ENCODE measurements at regions not wholly inside any gene's neighbourhood (a gene's known extent, or its start where the extent isn't known, plus 50 kb on each side); places are given as distances from the start of the nearest gene placed in this dataset.

DNA sequence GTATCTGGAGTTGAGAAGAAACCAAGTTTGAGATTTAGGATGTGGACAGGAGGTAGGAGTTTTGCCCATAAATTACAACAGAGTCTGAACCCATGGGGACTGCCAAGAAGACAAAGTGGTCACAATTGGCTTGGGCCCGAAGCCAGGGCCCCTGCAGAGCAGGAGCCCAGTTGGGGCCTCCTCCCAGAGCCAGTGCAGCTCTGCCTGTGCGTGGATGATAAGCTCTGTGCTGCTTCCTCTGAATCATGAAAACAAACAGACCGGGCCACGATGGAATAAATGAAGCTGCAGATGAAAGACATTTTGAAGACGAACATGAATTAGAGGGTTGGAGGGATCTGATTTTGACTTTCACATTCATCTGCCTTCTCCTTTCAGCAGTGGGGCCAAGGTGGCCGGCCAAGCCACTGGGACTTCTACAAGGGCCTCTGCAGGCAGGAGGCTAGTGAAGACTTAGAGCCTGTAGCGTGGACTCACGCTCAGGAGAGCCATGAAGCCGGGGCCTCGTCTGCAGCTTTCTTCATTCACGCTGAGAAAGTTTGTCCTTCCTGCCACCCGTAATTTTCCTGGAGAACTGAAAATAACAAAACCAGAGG is 156.8 kb upstream of the LYZL1 start:
- DNase-seq, result no peak

- DNase-seq, result peak in 1 of 2 experiments; percentile 1
Observed at GRCh38 chr10:29132551-29133111, 156.2 kb upstream of the LYZL1 start.

- no peak for DNase-seq
Observed at GRCh38 chr10:29135337-29135736, 153.5 kb upstream of the LYZL1 start.

- DNase-seq, result no peak
Observed at GRCh38 chr10:29136411-29136810, 152.5 kb upstream of the LYZL1 start.

DNA sequence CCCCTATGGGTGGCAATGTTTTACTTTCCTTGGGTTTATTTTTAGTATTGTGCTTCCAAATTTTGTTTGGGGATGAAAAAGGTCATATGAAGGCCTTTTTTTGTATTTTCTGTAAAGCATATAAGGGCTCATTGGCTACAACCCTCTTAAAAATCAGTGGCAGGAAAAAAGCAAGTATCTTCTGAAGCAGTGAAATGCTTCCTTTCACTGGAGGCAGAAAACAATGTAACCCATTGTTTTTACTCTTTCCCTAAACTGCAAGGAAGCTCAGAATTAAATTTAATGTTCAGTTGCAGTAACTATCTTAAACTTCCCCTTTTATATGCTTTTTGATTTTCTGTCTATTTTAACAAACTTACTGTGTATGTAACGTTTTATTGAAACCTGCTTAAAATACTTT is 148.7 kb upstream of the LYZL1 start:
- DNase-seq, result no peak

DNA sequence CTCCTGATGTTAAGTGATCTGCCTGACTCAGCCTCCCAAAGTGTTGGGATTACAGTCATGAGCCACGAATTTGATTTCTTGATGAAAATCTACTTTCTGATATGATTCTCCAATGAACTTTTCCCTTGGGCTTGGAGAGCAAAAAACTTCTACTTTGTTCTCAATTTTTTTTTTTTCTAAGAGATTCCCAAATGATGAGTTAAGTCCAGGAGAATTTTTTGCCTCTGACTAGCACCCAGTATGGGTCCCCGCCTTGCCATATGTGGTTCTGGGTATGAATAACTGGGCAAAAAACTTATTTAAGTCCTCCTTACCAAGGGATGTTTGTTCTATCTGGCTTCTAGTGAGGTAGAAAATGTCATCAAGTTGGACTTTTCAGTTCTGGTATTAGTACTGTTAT is 147.9 kb upstream of the LYZL1 start:
- DNase-seq, result no peak

DNA sequence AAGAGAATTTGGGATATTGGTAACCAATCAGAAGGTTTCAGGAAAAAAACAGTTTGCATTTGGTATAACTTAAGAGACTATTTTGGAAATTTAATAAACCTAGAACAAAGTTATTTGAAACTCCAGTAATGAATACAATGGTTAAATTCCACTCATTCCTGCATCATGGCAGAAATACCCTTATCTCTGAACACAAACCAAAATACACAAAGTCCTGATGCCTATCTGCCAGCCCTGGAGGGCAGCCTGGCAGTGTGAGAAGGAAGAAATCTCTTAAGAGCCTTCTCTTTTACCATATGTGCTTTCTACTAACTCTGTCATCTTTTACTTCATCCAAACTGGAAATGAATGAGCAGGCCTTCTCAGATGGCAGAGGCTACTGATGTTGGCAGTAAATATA is 147.1 kb upstream of the LYZL1 start:
- DNase-seq, result no peak

GRCh38 chr10:29142516-29143314 is 146.2 kb upstream of the LYZL1 start:
- no peak for DNase-seq

- no peak for DNase-seq
Observed at GRCh38 chr10:29144126-29144525, 144.7 kb upstream of the LYZL1 start.

DNA sequence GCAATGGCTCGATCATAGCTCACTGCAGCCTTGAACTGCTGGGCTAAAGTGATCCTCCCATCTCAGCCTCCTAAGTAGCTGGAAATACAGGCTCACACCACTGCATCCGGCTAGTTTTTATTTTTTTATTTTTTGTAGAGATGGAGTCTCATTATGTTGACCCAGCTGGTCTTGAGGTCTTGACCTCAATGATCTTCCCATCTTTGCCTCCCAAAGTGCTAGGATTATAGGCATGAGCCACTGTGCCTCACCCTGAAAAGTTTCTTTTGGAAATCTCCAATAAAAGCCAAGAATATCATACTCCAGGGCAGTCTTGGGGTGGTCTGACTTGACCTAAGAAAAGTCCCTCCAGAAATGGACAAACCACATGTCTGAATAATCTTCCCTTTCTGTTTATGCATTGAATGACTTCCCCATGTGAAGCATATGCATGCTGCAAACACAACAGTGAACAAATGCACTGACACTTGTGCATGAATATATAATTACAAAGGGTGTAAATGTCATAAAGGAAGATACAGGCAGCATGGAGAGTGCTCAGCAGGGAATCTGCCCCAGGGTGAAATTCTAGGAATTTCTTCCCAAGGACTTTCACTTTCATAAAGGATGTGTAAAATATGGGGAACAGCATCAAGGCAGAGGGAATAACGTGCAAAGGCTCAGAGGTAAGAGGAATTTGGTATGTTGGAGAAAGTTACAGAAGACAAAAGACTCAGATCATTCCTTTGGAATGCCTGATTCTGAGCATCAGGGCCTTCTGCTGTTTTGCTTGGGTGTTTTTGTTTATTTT is 142.4 kb upstream of the LYZL1 start:
- no peak for DNase-seq

GRCh38 chr10:29150010-29150409 is 138.9 kb upstream of the LYZL1 start:
- no peak for DNase-seq

GRCh38 chr10:29151005-29151404 is 137.9 kb upstream of the LYZL1 start:
- no peak for DNase-seq

GRCh38 chr10:29157321-29157720 is 131.5 kb upstream of the LYZL1 start:
- no peak for DNase-seq

DNA sequence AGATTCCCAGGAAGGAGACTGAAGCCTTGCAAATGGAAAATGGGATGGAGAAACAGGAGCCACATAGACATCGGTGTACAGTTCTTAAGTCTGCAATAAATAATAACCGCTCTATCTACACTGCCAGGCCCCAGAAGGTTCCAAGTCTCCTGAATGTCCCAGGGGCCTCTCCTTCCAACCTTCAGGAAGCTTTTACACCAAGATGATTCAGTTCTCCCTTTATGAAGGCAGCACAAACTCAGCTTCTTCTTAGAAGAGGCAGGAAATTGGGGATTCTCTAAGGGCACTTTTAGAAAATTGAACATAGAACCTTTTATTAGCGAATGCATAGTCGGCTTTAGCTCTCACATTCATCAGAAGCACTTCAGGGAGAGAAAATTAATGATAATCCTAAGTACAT is 130.8 kb upstream of the LYZL1 start:
- no peak for DNase-seq

- DNase-seq, result no peak
Observed at GRCh38 chr10:29160150-29160617, 128.7 kb upstream of the LYZL1 start.

- no peak for DNase-seq
Observed at GRCh38 chr10:29163746-29164145, 125.1 kb upstream of the LYZL1 start.

- no peak for DNase-seq
Observed at GRCh38 chr10:29166713-29167112, 122.2 kb upstream of the LYZL1 start.

GRCh38 chr10:29169021-29169420 is 119.8 kb upstream of the LYZL1 start:
- no peak for DNase-seq

- no peak for DNase-seq
Observed at GRCh38 chr10:29171717-29172116, 117.2 kb upstream of the LYZL1 start.

DNA sequence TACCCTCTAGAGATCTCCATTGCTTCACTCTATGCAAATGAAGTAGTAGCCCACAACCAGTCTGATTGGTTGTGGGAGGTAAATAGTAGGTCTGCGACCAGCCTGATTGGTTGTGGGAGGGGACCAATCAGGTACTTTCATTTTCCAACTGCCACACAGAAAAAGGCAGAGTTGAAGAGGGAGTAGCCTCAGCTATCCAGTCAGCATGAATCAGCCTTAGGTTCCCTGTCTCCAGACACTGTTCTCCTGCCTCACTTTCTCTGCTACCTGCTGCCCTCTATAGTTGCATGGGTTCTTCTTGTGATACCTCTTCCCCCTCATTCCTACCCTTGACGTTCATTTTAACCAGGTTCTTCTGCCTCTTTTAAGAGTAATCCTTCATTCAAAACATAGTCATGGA is 114.5 kb upstream of the LYZL1 start:
- no peak for DNase-seq

DNA sequence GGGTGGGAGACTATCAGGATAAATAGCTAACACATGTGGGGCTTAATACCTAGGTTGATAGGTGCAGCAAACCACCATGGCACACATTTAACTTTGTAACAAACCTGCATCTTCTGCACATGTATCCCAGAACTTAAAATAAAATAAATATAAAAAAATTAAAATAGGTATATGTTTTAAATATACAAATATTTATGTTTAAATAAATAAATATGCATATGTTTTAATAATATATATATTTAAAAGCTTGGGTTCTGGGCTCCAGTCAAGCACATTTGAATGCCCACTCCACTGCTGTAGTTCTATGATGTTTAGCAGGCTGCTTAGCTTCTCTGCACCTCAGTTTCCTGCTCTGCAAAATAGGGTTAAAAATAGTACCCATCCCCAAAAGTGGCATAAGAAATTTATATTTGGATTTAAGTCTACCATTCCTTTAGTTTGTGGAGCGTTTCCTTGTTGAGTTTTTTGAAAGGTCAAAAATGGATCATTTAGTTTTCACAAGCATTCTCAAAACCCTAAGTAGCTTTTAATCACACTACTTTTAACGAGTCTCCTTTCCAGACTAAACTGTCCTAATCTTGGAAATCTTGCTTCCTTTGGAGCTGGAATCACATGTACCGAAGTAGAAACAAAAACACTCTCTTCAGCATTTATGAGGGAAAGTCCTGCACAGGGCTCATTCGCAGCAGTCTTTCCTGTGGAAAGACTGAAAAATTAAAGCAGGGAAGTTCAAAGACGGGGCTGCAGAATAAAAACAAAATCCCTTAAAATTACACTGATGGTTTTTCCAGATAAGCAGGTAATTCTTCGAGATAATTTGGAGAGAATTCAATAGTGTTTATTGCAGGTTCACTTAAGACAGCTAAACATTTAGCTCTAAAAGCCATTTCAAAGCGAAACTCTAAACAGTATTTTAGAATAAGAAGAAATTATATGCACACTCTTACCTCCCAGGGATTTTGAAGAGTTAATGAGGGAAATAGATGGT is 111.7 kb upstream of the LYZL1 start:
- no peak for DNase-seq

- DNase-seq, result no peak
Observed at GRCh38 chr10:29181936-29182335, 106.9 kb upstream of the LYZL1 start.

Data from NCI-H526 (cell line).